ENCODE measurements at regions not wholly inside any gene's neighbourhood (a gene's known extent, or its start where the extent isn't known, plus 50 kb on each side); places are given as distances from the start of the nearest gene placed in this dataset.
A peak's percentile ranks its signal among the peaks of the same experiment; 100 is the strongest.

- no peak for DNase-seq (ENCODE audit: low read depth)
- TF ChIP-seq, protein P1, sequence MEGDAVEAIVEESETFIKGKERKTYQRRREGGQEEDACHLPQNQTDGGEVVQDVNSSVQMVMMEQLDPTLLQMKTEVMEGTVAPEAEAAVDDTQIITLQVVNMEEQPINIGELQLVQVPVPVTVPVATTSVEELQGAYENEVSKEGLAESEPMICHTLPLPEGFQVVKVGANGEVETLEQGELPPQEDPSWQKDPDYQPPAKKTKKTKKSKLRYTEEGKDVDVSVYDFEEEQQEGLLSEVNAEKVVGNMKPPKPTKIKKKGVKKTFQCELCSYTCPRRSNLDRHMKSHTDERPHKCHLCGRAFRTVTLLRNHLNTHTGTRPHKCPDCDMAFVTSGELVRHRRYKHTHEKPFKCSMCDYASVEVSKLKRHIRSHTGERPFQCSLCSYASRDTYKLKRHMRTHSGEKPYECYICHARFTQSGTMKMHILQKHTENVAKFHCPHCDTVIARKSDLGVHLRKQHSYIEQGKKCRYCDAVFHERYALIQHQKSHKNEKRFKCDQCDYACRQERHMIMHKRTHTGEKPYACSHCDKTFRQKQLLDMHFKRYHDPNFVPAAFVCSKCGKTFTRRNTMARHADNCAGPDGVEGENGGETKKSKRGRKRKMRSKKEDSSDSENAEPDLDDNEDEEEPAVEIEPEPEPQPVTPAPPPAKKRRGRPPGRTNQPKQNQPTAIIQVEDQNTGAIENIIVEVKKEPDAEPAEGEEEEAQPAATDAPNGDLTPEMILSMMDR (IDR thresholded peaks at IDR 0.05; ENCODE audit: low read length, missing control alignments): no peak
- no peak overlapping the region for H3K4me3 ChIP-seq (replicated peaks; ENCODE audit: low read depth, low read length)
Observed at GRCh38 chr13:68323124-68323523, 1093.0 kb upstream of the PCDH9 start.

GRCh38 chr13:68319384-68319783 lies 1089.2 kb upstream of the PCDH9 start:
- no peak overlapping the region for H3K4me3 ChIP-seq (replicated peaks; ENCODE audit: low read depth, low read length)
- TF ChIP-seq, protein P1 (IDR thresholded peaks at IDR 0.05; ENCODE audit: low read length, missing control alignments): no peak
- no peak for DNase-seq (ENCODE audit: low read depth)

GRCh38 chr13:68304286-68304893 lies 1074.3 kb upstream of the PCDH9 start:
- DNase-seq (ENCODE audit: low read depth): peak; percentile 19
- H3K4me3 ChIP-seq (replicated peaks; ENCODE audit: low read depth, low read length): no peak overlapping the region
- TF ChIP-seq, protein P1 (IDR thresholded peaks at IDR 0.05; ENCODE audit: low read length, missing control alignments): peak; percentile 48

DNA sequence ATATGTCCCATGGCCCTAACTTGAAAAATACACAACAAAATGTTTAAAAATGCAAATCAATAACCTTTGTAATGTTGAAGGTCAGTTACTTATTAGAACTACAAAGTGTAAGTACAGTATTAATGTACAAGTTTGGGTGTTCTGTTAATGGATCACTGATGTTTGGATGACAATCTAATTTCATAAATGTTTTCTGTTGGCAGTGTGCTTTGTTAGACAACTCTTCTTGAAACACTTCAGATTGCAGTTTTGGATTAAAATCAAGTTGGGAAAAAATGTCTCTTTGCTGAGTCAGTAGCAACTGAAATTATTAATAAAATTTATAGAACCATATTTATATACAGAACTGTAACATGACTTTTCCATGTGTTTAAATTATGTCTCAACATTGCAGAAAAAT lies 1063.5 kb upstream of the PCDH9 start:
- TF ChIP-seq, protein P1 (IDR thresholded peaks at IDR 0.05; ENCODE audit: low read length, missing control alignments): no peak
- H3K4me3 ChIP-seq (replicated peaks; ENCODE audit: low read depth, low read length): no peak overlapping the region
- no peak for DNase-seq (ENCODE audit: low read depth)

GRCh38 chr13:68292601-68293000 lies 1062.5 kb upstream of the PCDH9 start:
- DNase-seq (ENCODE audit: low read depth): no peak
- H3K4me3 ChIP-seq (replicated peaks; ENCODE audit: low read depth, low read length): no peak overlapping the region
- TF ChIP-seq, protein P1 (IDR thresholded peaks at IDR 0.05; ENCODE audit: low read length, missing control alignments): no peak

- TF ChIP-seq, protein P1 (IDR thresholded peaks at IDR 0.05; ENCODE audit: low read length, missing control alignments): no peak
- H3K4me3 ChIP-seq (replicated peaks; ENCODE audit: low read depth, low read length): no peak overlapping the region
- DNase-seq (ENCODE audit: low read depth): no peak
Observed at GRCh38 chr13:68291595-68291994, 1061.5 kb upstream of the PCDH9 start.

DNA sequence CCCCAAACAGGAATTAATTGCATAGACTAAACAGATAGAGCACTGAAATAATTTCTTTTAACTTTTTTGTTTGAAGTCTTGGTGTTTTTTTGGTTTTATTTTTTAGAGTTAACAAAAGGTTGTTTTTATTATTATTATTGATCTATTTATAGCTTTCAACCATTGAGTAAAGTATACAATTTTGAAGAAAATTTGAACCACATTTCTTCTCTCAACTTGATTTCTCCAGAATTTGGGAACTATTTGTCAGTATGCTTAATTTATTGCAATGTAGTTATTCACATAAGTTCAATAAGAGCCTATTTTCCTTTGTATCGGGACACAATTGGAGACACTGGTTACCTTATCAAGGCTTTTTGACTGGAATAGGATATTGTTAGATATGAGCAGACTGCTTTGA lies 1045.6 kb upstream of the PCDH9 start:
- TF ChIP-seq, protein P1 (IDR thresholded peaks at IDR 0.05; ENCODE audit: low read length, missing control alignments): no peak
- no peak for DNase-seq (ENCODE audit: low read depth)
- H3K4me3 ChIP-seq (replicated peaks; ENCODE audit: low read depth, low read length): no peak overlapping the region
